Stomach (tissue), 8 donors: ENCODE measurements at regions not wholly inside any gene's neighbourhood (a gene's known extent, or its start where the extent isn't known, plus 50 kb on each side); places are given as distances from the start of the nearest gene placed in this dataset.

ENCODE experiments used
- DNase-seq, 2 donors: peaks; one replicate each; pipeline versions ENCODE4 v3.0.0 to v3.0.0-alpha.2; 2013 to 2019
- H3K27ac ChIP-seq, 5 donors: fragments of 200-600 bp in 4 of 5; sonication (generic) in 4 of 5; one replicate each; pipeline ENCODE4 v1.5.1; 2013 to 2019; ENCODE audit warnings: mild to moderate bottlenecking in 1 of 5, moderate library complexity in 1 of 5
- H3K27me3 ChIP-seq, 3 donors: fragments of 200-600 bp; sonication (generic); one replicate each; pipeline ENCODE4 v1.5.1; 2017 to 2019; ENCODE audit warnings: mixed run types in 1 of 3
- H3K36me3 ChIP-seq, 4 donors: fragments of 200-600 bp; sonication (generic); 1 replicate in 3 of 4; 2 replicates in 1 of 4; pipeline ENCODE4 v1.5.1; 2016 to 2019
- H3K4me1 ChIP-seq, 4 donors: fragments of 200-600 bp; sonication (generic); one replicate each; pipeline ENCODE4 v1.5.1; 2016 to 2019
- H3K4me3 ChIP-seq, 4 donors: fragments of 200-600 bp; sonication (generic) in 3 of 4; one replicate each; pipeline ENCODE4 v1.5.1; 2016 to 2019; ENCODE audit warnings: mild to moderate bottlenecking in 1 of 4
- H3K9me3 ChIP-seq, 4 donors: fragments of 200-600 bp; sonication (generic); one replicate each; pipeline ENCODE4 v1.5.1; 2016 to 2019
- EP300 ChIP-seq: sonication (generic); formaldehyde crosslinking; IDR thresholded peaks from one replicate; pipeline ENCODE4 v1.6.1; 2017; ENCODE audit warnings: antibody characterized with exemption
- POLR2A ChIP-seq, 4 donors: fragments of 450-650 bp; IDR thresholded peaks; one replicate each; pipeline ENCODE4 v1.6.1; 2016; ENCODE audit warnings: antibody characterized with exemption in 4 of 4, control low read depth in 2 of 4, mild to moderate bottlenecking in 1 of 4, moderate library complexity in 1 of 4
- POLR2AphosphoS5 ChIP-seq, 3 donors: sonication (generic); formaldehyde crosslinking; IDR thresholded peaks; one replicate each; pipeline ENCODE4 v1.6.1; 2016; ENCODE audit warnings: antibody characterized with exemption in 3 of 3
- WGBS, 5 donors: extraction: QIAGEN DNeasy Blood & Tissue Kit in 3 of 5; methylation state at CpG; one replicate each; pipeline versions ENCODE4 v1.1.5 to v1.1.7; 2013 to 2018; 5-methylcytosine and 5-hydroxymethylcytosine counted together
- intact Hi-C: fragments of 100-400 bp; cut with DNase I; formaldehyde crosslinking; loops from one replicate; pipeline ENCODE4 v1.15.1; 2023; ENCODE audit warnings: low total_unique reads
- TF ChIP-seq, protein P1 (sequence below), 7 experiments: fragments of 450-650 bp in 4 of 7; fragments of 200-600 bp in 3 of 7; sonication (generic) in 3 of 7; IDR thresholded peaks; one replicate each; pipeline ENCODE4 v1.5.1; 2016 to 2019; ENCODE audit warnings: antibody characterized with exemption in 7 of 7, control low read depth in 2 of 7, mild to moderate bottlenecking in 1 of 7
- donor health status: healthy with polysubstance abuse.
- donor health status: Bipolar disorder and iron deficiency.
- donor health status: healthy.

- DNase-seq = no peak
- no peaks in the 10 kb centered on the region for H3K4me1 ChIP-seq
- TF ChIP-seq POLR2AphosphoS5 (IDR thresholded peaks at IDR 0.05) (no peak), EP300 (no peak)
- TF ChIP-seq, protein P1, sequence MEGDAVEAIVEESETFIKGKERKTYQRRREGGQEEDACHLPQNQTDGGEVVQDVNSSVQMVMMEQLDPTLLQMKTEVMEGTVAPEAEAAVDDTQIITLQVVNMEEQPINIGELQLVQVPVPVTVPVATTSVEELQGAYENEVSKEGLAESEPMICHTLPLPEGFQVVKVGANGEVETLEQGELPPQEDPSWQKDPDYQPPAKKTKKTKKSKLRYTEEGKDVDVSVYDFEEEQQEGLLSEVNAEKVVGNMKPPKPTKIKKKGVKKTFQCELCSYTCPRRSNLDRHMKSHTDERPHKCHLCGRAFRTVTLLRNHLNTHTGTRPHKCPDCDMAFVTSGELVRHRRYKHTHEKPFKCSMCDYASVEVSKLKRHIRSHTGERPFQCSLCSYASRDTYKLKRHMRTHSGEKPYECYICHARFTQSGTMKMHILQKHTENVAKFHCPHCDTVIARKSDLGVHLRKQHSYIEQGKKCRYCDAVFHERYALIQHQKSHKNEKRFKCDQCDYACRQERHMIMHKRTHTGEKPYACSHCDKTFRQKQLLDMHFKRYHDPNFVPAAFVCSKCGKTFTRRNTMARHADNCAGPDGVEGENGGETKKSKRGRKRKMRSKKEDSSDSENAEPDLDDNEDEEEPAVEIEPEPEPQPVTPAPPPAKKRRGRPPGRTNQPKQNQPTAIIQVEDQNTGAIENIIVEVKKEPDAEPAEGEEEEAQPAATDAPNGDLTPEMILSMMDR (IDR thresholded peaks at IDR 0.05) = no peak
- intact Hi-C loops = no loop called here
- H3K36me3 ChIP-seq = no peaks in the 10 kb centered on the region
- H3K27me3 ChIP-seq = peaks cover 0 to 5% (median 0%) of the 10 kb centered on the region in 3 donors
- peaks cover 0 to 24% (median 15%) of the 10 kb centered on the region in 4 donors for H3K9me3 ChIP-seq
- 85 to 93% (median 90%) methylated on average over 5 of the region's 5 CpGs for WGBS, 5 donors
- H3K27ac ChIP-seq = no peak overlapping the region
- H3K4me3 ChIP-seq = no peak overlapping the region
These were observed 246.5 kb upstream of the SPRED2 start for GRCh38 chr2:65678779-65679391.

DNA sequence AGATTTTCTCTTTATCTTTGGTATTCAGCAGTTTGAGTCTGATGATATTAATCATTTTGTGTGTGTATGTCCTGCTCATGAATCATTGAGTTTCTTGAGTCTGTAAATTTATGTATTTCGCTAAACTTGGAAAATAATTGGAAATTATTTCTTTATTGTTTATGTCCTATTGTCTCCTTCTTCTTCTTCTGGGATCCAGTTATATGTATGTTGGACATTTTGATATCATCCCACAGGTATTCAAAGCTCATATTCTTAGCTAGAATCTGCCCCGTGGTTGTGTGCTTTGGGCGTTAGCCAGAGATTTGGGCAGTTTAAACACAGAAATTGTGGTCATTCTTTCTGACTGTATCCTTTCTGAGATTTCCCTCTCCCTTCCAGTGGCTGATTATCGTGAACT is 243.0 kb upstream of the SPRED2 start:
- DNase-seq = no peak
- Histone ChIP-seq H3K27ac (no peak overlapping the region), H3K4me3 (no peak overlapping the region), H3K27me3 (no peaks in the 10 kb centered on the region), H3K9me3 (peaks cover 0 to 24% (median 15%) of the 10 kb centered on the region in 4 donors), H3K4me1 (no peaks in the 10 kb centered on the region), H3K36me3 (no peaks in the 10 kb centered on the region)
- TF ChIP-seq POLR2AphosphoS5 (IDR thresholded peaks at IDR 0.05) (no peak), EP300 (no peak), POLR2A (IDR thresholded peaks at IDR 0.05) (no peak)
- TF ChIP-seq, protein P1 (IDR thresholded peaks at IDR 0.05) = no peak
- intact Hi-C loops = no loop called here
- 83 to 91% (median 86%) methylated on average over 4 of the region's 4 CpGs for WGBS, 5 donors

DNA sequence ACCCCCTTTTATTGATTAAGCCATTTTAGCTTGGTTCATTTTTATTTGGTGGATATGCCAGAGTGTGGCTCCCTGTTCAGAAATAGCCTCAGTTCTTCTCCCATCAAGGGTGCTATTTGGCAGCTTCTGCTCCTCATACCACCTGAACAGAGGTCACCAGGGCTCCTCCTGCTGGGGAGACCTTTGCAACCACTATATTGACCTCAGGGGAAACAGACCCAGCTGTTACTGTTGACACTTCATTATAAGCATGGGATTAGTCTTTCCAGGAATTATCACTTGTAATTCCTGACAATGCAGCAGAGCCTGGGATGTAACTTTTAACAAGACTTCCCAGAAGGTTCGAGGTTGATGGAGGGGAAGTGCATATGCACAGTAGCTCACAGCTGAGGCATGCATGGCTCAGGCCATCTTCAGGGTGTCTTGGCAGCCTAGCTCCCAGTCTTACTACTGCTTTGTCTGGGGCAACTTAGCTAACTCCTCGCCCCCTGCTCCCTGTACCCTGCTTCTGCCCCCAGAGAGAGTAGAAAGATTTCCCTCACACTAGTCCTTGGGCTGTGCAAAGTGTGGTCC is 239.4 kb upstream of the SPRED2 start:
- Histone ChIP-seq H3K9me3 (peaks cover 6 to 44% (median 34%) of the 10 kb centered on the region in 4 donors), H3K4me3 (no peak overlapping the region), H3K27ac (no peak overlapping the region), H3K4me1 (no peaks in the 10 kb centered on the region), H3K36me3 (no peaks in the 10 kb centered on the region), H3K27me3 (no peaks in the 10 kb centered on the region)
- TF ChIP-seq, protein P1 (IDR thresholded peaks at IDR 0.05) = no peak
- TF ChIP-seq POLR2AphosphoS5 (IDR thresholded peaks at IDR 0.05) = no peak
- TF ChIP-seq EP300 = no peak
- TF ChIP-seq POLR2A (IDR thresholded peaks at IDR 0.05) = no peak
- 20 to 78% (median 42%) methylated on average over 1 to 2 of the region's 2 CpGs for WGBS, 5 donors
- DNase-seq = no peak
- intact Hi-C loops = no loop called here

DNA sequence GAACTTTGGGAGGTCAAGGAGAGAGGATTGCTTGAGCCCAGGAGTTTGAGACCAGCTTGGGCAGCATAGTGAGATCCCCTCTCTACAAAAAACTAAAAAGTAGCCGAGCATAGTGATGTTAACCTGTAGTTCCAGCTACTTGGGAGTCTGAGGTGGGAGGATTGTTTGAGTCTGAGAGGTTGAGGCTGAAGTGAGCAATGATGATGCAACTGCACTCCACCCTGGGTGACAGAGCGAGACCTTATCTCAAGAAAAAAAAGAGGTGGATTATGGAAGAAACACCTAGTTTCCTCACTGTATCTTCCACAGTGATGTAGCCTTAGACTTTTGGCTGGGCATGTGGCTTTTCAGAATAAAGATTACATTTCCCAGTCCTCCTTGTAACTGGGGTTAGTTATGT is 237.2 kb upstream of the SPRED2 start:
- peaks cover 6 to 28% (median 19%) of the 10 kb centered on the region in 4 donors for H3K9me3 ChIP-seq
- 83 to 93% (median 90%) methylated on average over 2 of the region's 2 CpGs for WGBS, 5 donors
- no peaks in the 10 kb centered on the region for H3K27me3 ChIP-seq
- H3K4me1 ChIP-seq = no peaks in the 10 kb centered on the region
- H3K27ac ChIP-seq = no peak overlapping the region
- DNase-seq = no peak
- H3K36me3 ChIP-seq = no peaks in the 10 kb centered on the region
- TF ChIP-seq EP300 (no peak), POLR2AphosphoS5 (IDR thresholded peaks at IDR 0.05) (no peak), POLR2A (IDR thresholded peaks at IDR 0.05) (no peak)
- TF ChIP-seq, protein P1 (IDR thresholded peaks at IDR 0.05) = no peak
- no peak overlapping the region for H3K4me3 ChIP-seq
- intact Hi-C loops = no loop called here
